Peyer's patch (tissue), 4 donors: ENCODE measurements at regions not wholly inside any gene's neighbourhood (a gene's known extent, or its start where the extent isn't known, plus 50 kb on each side); places are given as distances from the start of the nearest gene placed in this dataset.

ENCODE experiments used
- CTCF ChIP-seq, 6 experiments: fragments of 450-650 bp in 4 of 6; fragments of 200-600 bp in 2 of 6; sonication (generic) in 1 of 6; IDR thresholded peaks; one replicate each; pipeline ENCODE4 v1.5.1; 2017 to 2019; ENCODE audit warnings: antibody characterized with exemption in 6 of 6, mild to moderate bottlenecking in 3 of 6, moderate library complexity in 1 of 6
- POLR2A ChIP-seq, 2 donors: fragments of 450-650 bp; IDR thresholded peaks; one replicate each; pipeline ENCODE4 v1.5.1; 2017; ENCODE audit warnings: antibody characterized with exemption in 2 of 2, mild to moderate bottlenecking in 2 of 2, moderate library complexity in 2 of 2

DNA sequence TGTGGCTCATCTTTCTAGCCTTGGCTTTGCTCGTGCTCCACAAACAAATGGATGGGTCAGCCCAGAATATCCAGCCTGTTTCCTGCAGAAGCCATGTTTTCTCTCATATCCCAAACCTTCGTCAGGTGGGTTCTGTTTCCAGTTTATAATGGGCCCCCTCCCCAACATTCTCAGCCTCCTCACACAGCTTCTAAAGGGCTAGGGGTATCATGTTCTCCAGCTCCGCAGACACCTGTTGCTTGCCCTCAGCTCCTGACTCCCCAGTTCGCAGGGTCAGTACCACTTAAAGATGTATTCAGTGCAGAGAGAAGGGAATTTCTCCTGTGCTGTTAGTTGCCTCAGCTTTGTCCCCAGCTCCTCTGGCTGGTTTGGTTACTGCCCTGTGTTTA lies 447.3 kb upstream of the JARID2 start:
- TF ChIP-seq CTCF (IDR thresholded peaks at IDR 0.05) (no peak), POLR2A (IDR thresholded peaks at IDR 0.05) (no peak)
